K562 (cell line): ENCODE measurements at regions not wholly inside any gene's neighbourhood (a gene's known extent, or its start where the extent isn't known, plus 50 kb on each side); places are given as distances from the start of the nearest gene placed in this dataset.

Source experiments
- ADNP ChIP-seq: fragments of 200-800 bp; sonication (Bioruptor generic); IDR thresholded peaks from 2 replicates; pipeline ENCODE4 v1.6.1; 2016; ENCODE audit warnings: missing genetic modification characterization, missing compliant biosample characterization
- ARID2 ChIP-seq: fragments of 450-650 bp; IDR thresholded peaks from 2 replicates; pipeline ENCODE4 v1.6.1; 2017; ENCODE audit warnings: antibody characterized with exemption, mild to moderate bottlenecking
- BCOR ChIP-seq: fragments of 450-650 bp; IDR thresholded peaks from 2 replicates; pipeline ENCODE4 v1.6.1; 2016
- CBX1 ChIP-seq: sonication (generic); IDR thresholded peaks from 2 replicates; pipeline ENCODE4 v1.6.1; 2016; ENCODE audit warnings: antibody characterized with exemption, low read depth, mild to moderate bottlenecking
- COPS2 ChIP-seq: fragments of 450-650 bp; conservative IDR thresholded peaks from 2 replicates; pipeline ENCODE4 v1.6.1; 2016; ENCODE audit warnings: mild to moderate bottlenecking, moderate library complexity
- CREB3 ChIP-seq: fragments of 450-650 bp; conservative IDR thresholded peaks from 2 replicates; pipeline ENCODE4 v1.6.1; 2016; ENCODE audit warnings: missing genetic modification characterization, low read depth, mild to moderate bottlenecking, missing compliant biosample characterization, moderate library complexity
- DNMT1 ChIP-seq: fragments of 450-650 bp; IDR thresholded peaks from 2 replicates; pipeline ENCODE4 v1.6.1; 2016; ENCODE audit warnings: antibody characterized with exemption, mild to moderate bottlenecking
- IFI16 ChIP-seq: fragments of 250-450 bp; sonication (Bioruptor Pico); IDR thresholded peaks from 2 replicates; pipeline ENCODE4 v2.1.2; 2022; ENCODE audit warnings: mild to moderate bottlenecking, inconsistent platforms
- ILK ChIP-seq: fragments of 450-650 bp; IDR thresholded peaks from 2 replicates; pipeline ENCODE4 v1.6.1; 2016; ENCODE audit warnings: missing genetic modification characterization, low read depth, mild to moderate bottlenecking, missing compliant biosample characterization, moderate library complexity, borderline replicate concordance
- MCM5 ChIP-seq: fragments of 450-650 bp; IDR thresholded peaks from 2 replicates; pipeline ENCODE4 v1.6.1; 2016; ENCODE audit warnings: low read depth
- NONO ChIP-seq, 2 experiments: fragments of 200-400 bp in 1 of 2; fragments of 450-650 bp in 1 of 2; formaldehyde crosslinking in 1 of 2; IDR thresholded peaks; 2 replicates each; pipeline ENCODE4 v1.6.1; 2017; ENCODE audit warnings: low read depth in 2 of 2, mild to moderate bottlenecking in 2 of 2, moderate library complexity in 2 of 2, low read length in 1 of 2
- NR0B1 ChIP-seq: fragments of 450-650 bp; IDR thresholded peaks from one replicate; pipeline ENCODE4 v1.6.1; 2018; ENCODE audit warnings: mild to moderate bottlenecking, moderate library complexity; ENCODE audit not compliant: partially characterized antibody
- NRF1 ChIP-seq, 2 experiments: fragments of 450-650 bp; IDR thresholded peaks in 1 of 2; conservative IDR thresholded peaks in 1 of 2; 2 replicates each; pipeline ENCODE4 v1.6.1; 2014; ENCODE audit warnings: mild to moderate bottlenecking in 2 of 2
- PYGO2 ChIP-seq: fragments of 450-650 bp; IDR thresholded peaks from 2 replicates; pipeline ENCODE4 v1.6.1; 2016; ENCODE audit warnings: mild to moderate bottlenecking, missing genetic modification characterization, moderate library complexity, missing compliant biosample characterization
- RAD21 ChIP-seq, 2 experiments: fragments of 250-450 bp in 1 of 2; fragments of 450-650 bp in 1 of 2; sonication (Bioruptor Pico) in 1 of 2; formaldehyde crosslinking in 1 of 2; IDR thresholded peaks in 1 of 2; conservative IDR thresholded peaks in 1 of 2; 2 replicates each; pipeline versions ENCODE4 v1.4.0 to v1.8.0; 2020 to 2022; ENCODE audit warnings: mild to moderate bottlenecking in 2 of 2, moderate library complexity in 1 of 2
- RBFOX2 ChIP-seq: fragments of 200-400 bp; formaldehyde crosslinking; IDR thresholded peaks from 2 replicates; pipeline ENCODE4 v1.6.1; 2017; ENCODE audit warnings: low read depth, mild to moderate bottlenecking, low read length, moderate library complexity
- RNF219 ChIP-seq: fragments of 250-450 bp; sonication (Bioruptor Pico); IDR thresholded peaks from 2 replicates; pipeline ENCODE4 v1.5.0; 2022; ENCODE audit warnings: mild to moderate bottlenecking
- SAFB2 ChIP-seq: fragments of 200-400 bp; formaldehyde crosslinking; IDR thresholded peaks from 2 replicates; pipeline ENCODE4 v1.6.1; 2018; ENCODE audit warnings: borderline replicate concordance, low read length, low read depth, moderate library complexity; ENCODE audit not compliant: severe bottlenecking
- SOX6 ChIP-seq: fragments of 450-650 bp; IDR thresholded peaks from 2 replicates; pipeline ENCODE4 v1.6.1; 2014; ENCODE audit warnings: mild to moderate bottlenecking
- TBP ChIP-seq: optimal IDR thresholded peaks from 2 replicates; pipeline ENCODE3; 2011; ENCODE audit warnings: low read depth, low read length, improper control_type of control experiment
- THRAP3 ChIP-seq: fragments of 450-650 bp; IDR thresholded peaks from 2 replicates; pipeline ENCODE4 v1.6.1; 2016; ENCODE audit warnings: mild to moderate bottlenecking, inconsistent platforms, borderline replicate concordance
- ZBTB7A ChIP-seq: IDR thresholded peaks from 2 replicates; pipeline ENCODE4 v1.6.1; 2011; ENCODE audit warnings: low read depth, mild to moderate bottlenecking, low read length, moderate library complexity, borderline replicate concordance; ENCODE audit not compliant: control insufficient read depth
- ZKSCAN3 ChIP-seq: fragments of 250-450 bp; sonication (Bioruptor Pico); IDR thresholded peaks from 2 replicates; pipeline ENCODE4 v1.4.0; 2020
- ZNF311 ChIP-seq: fragments of 250-450 bp; sonication (Bioruptor Pico); IDR thresholded peaks from 2 replicates; pipeline ENCODE4 v1.4.0; 2020; ENCODE audit warnings: mild to moderate bottlenecking, moderate library complexity
- ZNF316 ChIP-seq: fragments of 450-650 bp; IDR thresholded peaks from 2 replicates; pipeline ENCODE4 v1.6.1; 2016
- ZNF507 ChIP-seq: conservative IDR thresholded peaks from 2 replicates; pipeline ENCODE4 v1.6.1; 2017; ENCODE audit warnings: missing genetic modification characterization, missing compliant biosample characterization

- no peak for TF ChIP-seq RBFOX2
- no peak for TF ChIP-seq ARID2
- TF ChIP-seq NRF1 (conservative IDR thresholded peaks at IDR 0.05 in 1 of 2, IDR thresholded peaks at IDR 0.05 in 1 of 2), result no peak
- TF ChIP-seq CBX1, result no peak; the same call in 1 of the 2 replicates
- TF ChIP-seq ZNF507, result no peak
- no peak for TF ChIP-seq COPS2
- TF ChIP-seq RNF219, result no peak
- no peak for TF ChIP-seq TBP
- peak; percentile 95 for TF ChIP-seq BCOR
- TF ChIP-seq THRAP3, result no peak; the same call in 1 of the 2 replicates
- TF ChIP-seq ILK, result no peak
- TF ChIP-seq IFI16 (CRISPR knock-in tag), result no peak
- TF ChIP-seq PYGO2 (tag), result no peak
- TF ChIP-seq RAD21 (CRISPR knock-in tag; conservative IDR thresholded peaks at IDR 0.05 in 1 of 2, IDR thresholded peaks at IDR 0.05 in 1 of 2), result peak in 1 of 2 experiments; percentile 19; a peak in 1 of 4 replicates
- TF ChIP-seq ZNF311 (CRISPR knock-in tag), result 0 out of 2 replicates have a peak, but pooled peaks have one; percentile 34
- TF ChIP-seq ZBTB7A, result no peak
- TF ChIP-seq ZNF316, result peak; percentile 64
- TF ChIP-seq DNMT1, result no peak
- no peak for TF ChIP-seq SAFB2
- TF ChIP-seq ADNP (tag), result no peak
- 0 out of 2 replicates have a peak, but pooled peaks have one; percentile 1 for TF ChIP-seq CREB3
- no peak for TF ChIP-seq SOX6
- no peak for TF ChIP-seq MCM5
- TF ChIP-seq ZKSCAN3 (CRISPR knock-in tag), result no peak
- no peak for TF ChIP-seq NR0B1
- TF ChIP-seq NONO (IDR thresholded peaks at IDR 0.05; ENCODE audit: low read depth in 2 of 2, low read length in 1 of 2), result no peak
Observed at GRCh38 chr16:85333744-85334640, 221.7 kb upstream of the CIBAR2 start (continued).
